HG03460 (cell line): ENCODE measurements at regions not wholly inside any gene's neighbourhood (a gene's known extent, or its start where the extent isn't known, plus 50 kb on each side); places are given as distances from the start of the nearest gene placed in this dataset.
"Not testable (repeated sequence)": the region's sequence is repeated elsewhere in the genome, so short reads cannot be mapped to it uniquely, and the experiment has no call there.

ENCODE experiments used
- ATAC-seq: cut with Tn5 transposase; IDR thresholded peaks from one replicate; pipeline ENCODE4 v1.9.1; 2021; ENCODE audit not compliant: unreplicated experiment

GRCh38 chr18:76610933-76611749 is 116.1 kb upstream of the ZNF516 start:
- no peak for ATAC-seq

GRCh38 chr18:76610012-76610411 is 115.0 kb upstream of the ZNF516 start:
- no peak for ATAC-seq

GRCh38 chr18:76605341-76605929 is 110.4 kb upstream of the ZNF516 start:
- no peak for ATAC-seq

DNA sequence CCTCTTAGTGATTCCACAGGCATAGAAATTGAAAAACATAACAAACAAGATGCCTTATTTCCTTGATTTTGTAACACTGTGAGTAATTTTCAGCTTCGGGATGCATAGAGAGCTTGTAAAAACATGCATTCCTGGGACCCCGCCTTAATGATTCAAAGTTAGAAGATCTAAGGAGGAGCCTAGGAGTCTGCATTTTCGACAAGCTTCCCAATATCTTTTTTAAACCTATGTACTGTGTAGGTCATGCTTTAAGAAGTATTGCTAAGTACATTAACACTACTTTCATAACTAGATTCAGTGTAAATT is 109.8 kb upstream of the ZNF516 start:
- ATAC-seq = no peak

- ATAC-seq = no peak
These were observed 109.3 kb upstream of the ZNF516 start for GRCh38 chr18:76604108-76604934.

- ATAC-seq = no peak
These were observed 107.1 kb upstream of the ZNF516 start for GRCh38 chr18:76602191-76602590.

GRCh38 chr18:76600076-76600475 is 105.0 kb upstream of the ZNF516 start:
- not testable (repeated sequence) for ATAC-seq

GRCh38 chr18:76594966-76595365 is 99.9 kb upstream of the ZNF516 start:
- no peak for ATAC-seq

DNA sequence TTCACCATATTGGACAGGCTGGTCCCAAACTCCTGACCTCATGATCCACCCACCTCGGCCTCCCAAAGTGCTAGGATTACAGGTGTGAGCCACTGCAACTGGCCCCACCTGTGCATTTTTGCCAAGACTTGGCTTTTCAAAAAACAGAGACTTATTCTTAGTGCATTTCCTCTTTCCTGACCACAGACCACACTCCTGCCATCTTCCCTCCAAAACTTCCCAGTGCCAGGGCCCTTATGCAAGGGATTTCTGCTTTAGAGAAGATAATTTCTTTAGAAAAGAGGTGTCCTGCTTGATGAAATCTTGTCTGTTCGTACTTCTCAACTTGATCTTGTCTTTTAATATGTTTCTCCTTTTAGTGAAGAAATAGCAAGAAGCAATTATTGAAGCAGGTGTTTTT is 98.8 kb upstream of the ZNF516 start:
- ATAC-seq = no peak

DNA sequence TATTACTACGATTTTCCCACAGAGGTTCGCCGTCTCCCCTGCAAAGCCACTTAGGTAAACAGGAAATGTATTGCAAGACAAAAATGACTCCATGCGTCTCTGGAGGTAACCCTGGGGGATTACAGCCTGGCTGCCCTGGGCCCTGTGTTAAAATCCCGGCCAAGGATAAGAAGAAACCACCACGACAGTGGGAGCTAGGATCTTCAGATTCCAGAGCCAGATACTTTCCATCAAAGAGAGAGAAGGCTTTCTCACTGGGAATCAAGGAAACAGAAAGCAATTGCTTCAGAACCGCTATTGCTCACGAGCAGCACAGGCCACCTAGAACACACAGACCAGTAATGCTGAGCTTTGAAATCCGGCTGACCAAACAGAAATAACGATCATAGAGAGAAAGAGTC is 97.9 kb upstream of the ZNF516 start:
- no peak for ATAC-seq

DNA sequence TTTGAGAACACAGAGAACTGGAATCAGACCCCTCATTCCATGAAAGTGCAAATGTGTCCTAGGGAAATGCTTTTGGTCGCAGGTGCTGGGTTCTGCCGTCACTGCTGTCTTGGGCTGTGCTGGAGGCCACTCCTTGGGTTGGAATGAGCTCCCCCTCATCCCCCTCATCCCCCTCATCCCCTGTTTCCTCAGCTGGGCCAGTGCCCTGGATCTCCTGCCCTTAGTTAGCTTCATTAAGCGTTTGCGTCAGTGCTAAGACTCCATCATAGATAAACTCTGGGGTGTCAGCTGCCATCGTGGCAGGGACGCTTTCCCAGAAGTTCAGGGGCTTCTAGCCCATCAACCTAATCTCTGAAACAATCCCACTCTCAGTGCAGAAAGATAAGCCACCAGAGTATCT is 97.1 kb upstream of the ZNF516 start:
- ATAC-seq = no peak

GRCh38 chr18:76589866-76590265 is 94.8 kb upstream of the ZNF516 start:
- no peak for ATAC-seq

GRCh38 chr18:76589316-76589715 is 94.3 kb upstream of the ZNF516 start:
- no peak for ATAC-seq

- ATAC-seq = no peak
These were observed 93.7 kb upstream of the ZNF516 start for GRCh38 chr18:76588601-76589226.

DNA sequence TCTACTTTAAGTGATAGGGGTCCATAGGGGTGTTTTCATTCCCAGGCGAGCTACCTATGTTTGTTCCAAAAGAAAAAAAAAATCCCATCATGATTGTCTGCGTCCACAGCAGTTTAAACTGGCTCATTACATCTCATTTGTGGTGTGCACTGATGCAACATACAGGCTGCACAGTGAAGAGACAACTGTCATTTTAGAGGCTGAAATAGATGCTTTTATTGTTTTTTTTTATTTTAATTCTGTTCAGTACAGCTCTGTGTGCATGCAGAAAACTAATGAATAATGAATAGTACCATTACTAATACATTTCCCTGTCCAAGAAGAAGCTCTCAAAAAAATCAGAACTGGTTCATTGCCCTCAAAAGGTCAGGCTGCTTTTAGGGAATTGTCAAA is 92.8 kb upstream of the ZNF516 start:
- ATAC-seq = no peak

GRCh38 chr18:76587147-76587878 is 92.3 kb upstream of the ZNF516 start:
- ATAC-seq = no peak

DNA sequence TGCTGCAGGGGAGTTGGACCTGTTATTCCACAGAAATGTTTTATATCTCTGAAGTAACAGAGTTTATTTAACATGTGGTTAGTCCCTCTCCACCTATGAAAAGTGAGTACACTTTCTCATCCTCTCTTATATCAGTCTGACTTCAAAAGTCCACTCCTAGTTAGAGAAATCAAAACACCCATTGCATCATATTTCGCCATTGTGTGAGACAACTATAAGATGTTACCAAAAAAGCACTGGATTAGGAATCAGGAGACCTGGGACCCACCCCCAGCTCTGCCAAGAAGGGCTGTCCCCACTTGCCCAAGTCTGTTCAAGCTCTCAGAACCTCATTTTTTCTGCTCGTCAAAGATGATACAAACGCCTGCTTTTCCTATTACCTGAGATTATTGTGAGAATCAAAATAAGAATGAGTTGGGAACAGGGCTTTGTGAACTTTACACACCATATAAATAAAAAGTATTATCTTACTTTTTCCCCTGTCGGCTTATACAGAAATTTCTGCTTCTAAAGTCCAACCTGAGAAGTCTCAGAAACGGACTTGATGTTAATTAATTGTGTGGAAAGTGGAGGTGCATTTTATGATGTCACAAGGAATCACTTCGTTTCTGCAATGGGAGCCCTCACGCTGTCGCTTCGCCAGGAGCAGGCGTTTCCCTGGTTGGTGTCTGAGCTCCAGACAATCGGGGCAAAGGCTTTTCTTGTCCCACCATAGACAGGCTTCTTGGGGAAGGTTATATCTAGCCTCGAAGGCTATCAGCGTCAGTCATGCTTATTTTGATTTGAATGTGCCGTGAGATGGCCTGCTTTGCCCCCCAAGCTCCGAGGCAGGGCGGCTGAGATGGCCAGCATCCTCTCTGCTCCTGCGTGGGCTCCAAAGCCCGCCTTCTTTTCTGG is 89.6 kb upstream of the ZNF516 start:
- ATAC-seq = no peak

- no peak for ATAC-seq
These were observed 86.2 kb upstream of the ZNF516 start for GRCh38 chr18:76581261-76581660.

- ATAC-seq = no peak
These were observed 85.4 kb upstream of the ZNF516 start for GRCh38 chr18:76580288-76580962.
